NCI-H446 (cell line): ENCODE measurements at regions not wholly inside any gene's neighbourhood (a gene's known extent, or its start where the extent isn't known, plus 50 kb on each side); places are given as distances from the start of the nearest gene placed in this dataset.
"Not testable (repeated sequence)": the region's sequence is repeated elsewhere in the genome, so short reads cannot be mapped to it uniquely, and the experiment has no call there.

Source experiments
- DNase-seq, 2 experiments: peaks; one replicate each; lab custom pipeline; 2025; lab: John Stamatoyannopoulos, UW

DNA sequence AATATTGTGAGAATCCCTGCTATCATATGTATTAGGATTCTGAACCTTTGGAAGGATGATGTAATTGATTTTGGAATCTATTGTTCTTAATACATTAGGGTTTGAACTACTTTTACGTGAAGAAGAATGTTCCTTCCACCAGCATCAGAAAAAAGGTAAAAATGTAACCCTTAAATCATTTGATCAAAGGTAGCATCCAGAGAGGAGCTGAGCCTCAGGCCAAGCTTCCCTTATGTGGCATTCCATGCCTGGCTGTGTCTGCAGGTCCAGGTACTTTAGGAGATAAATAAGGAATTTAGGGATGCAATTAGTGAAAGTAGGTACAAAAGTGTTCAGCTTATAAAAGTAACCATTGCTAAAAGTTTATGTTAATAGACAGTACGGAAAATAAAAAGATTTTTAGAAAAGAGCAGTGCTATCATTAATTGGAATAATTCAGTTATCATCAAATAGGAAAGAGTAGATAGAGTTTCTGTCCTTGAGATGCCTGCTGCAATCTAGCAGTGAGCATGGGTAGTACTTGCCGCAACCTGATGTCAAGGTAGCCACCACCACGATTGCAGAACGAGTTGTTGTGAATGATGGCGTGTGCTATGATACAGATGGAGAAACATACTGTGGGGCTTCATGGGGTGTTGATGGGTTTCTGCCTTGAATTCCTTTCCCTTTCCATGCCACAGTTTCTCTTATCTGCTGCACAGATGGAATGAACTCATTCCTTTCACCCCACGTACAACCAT, 228.8 kb downstream of the GATA3 start:
- no peak for DNase-seq

DNA sequence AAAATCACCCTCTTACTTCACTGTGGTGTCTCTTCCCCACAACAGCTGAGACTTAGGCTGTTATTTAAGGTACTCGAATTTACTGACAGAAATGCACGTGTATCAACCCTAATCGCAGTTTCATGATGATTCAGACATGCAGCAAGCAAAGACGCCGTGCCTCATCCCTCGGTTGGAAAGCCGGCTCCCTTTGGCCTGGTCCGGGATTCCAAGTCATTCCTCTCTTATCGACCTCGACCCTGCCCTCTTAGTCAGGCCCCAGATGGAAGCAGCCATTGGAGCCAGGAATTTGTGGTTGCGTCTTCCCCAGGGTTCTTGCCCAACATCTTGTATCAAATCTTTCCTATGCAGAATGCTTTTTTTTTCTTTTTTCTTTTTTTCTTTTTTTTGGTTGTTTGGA, 229.5 kb downstream of the GATA3 start:
- no peak for DNase-seq

DNA sequence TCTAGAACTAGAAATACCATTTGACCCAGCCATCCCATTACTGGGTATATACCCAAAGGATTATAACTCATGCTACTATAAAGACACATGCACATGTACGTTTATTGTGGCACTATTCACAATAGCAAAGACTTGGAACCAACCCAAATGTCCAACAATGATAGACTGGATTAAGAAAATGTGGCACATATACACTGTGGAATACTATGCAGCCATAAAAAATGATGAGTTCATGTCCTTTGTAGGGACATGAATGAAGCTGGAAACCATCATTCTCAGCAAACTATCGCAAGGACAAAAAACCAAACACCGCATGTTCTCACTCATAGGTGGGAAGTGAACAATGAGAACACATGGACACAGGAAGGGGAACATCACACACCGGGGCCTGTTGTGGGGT, 231.5 kb downstream of the GATA3 start:
- not testable (repeated sequence) for DNase-seq

DNA sequence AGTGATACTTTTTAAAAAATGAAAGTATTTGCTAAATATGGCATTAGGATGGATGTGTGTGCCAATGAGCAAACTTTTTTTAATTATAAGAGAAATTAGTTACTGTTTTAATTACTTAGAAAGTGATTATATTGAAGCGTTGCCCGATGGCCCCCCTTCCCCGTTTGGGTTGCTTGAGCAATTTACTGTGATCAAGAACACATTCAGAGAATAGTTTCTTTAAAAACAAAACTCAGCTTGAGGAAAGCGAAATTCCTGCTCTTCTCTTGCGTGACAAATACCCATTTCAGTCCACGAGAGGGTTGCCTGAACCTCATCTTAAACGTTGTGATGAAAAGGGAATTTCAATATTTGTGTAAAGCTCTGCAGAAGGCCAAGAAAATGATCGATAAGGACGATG, 234.1 kb downstream of the GATA3 start:
- no peak for DNase-seq

DNA sequence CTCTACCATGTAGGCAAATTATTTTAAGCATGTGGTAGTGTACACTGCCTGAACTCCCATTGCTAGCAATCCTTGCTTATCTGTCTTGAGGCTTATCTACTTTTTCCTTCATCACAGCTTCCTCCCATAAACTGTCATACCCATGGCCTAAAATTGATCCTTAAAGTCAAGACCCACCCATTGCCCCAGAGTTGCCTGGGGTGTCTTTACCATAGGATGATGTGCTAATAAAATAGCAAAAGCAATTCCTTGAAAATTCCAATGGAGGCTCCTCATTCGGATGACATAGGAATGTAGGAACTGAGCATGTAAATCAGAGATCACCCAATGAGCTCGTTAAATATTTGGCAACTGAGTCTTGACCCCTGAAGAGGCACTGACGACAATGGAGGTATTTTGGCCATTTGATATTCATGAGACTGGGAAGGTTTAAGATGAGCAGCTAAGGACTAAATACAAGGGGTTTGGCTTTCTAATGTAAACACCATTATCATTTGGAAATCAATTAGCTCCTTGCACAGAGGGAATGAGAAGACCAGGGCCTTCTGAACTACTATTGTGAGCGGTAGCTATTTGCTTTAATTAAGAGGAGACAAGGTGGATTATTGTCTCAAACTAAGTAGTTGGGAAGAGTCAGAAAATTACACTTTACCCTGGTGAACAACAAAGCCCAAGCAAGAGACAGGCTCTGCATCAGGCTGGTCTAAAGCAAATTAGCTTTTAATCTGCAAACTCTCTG, 234.9 kb downstream of the GATA3 start:
- no peak for DNase-seq

DNA sequence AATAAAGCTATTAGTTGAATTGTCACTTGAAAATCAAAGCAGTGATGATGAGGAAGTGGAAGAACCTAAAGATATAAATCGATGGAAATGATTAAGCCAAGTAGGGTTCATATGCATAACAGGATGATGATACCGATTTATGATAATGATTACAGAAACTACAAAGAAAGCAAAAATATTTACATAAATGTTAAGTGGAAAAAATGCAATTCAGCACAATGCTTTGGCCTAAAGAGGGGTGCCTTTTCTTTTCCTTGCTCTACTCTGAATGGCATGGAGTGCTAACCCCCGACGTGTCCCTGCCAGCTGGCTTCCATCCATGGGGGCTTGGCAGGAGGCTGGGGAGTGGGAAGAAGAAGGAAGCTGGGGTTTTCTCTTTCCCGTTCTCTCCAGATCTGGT, 240.3 kb downstream of the GATA3 start:
- no peak for DNase-seq

DNA sequence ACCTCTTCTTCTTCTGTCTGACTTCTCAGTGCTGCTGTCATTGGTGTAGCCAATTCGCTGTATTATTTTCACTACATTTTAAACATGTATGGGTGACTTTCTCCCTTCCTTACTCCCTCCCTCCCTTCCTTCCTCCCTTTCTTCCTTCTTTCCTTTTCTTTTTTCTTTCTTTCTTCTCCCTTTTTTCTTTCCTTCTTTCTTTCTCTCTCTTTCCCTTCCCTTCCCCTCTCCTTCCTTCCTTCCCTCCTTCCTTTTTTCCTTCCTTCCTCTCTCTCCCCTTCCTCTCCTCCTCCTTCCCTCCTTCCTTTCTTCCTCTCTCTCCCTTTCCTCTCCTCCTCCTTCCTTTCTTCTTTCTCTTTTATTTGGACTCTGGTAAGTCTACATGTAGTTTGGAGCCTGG, 240.8 kb downstream of the GATA3 start:
- no peak for DNase-seq

DNA sequence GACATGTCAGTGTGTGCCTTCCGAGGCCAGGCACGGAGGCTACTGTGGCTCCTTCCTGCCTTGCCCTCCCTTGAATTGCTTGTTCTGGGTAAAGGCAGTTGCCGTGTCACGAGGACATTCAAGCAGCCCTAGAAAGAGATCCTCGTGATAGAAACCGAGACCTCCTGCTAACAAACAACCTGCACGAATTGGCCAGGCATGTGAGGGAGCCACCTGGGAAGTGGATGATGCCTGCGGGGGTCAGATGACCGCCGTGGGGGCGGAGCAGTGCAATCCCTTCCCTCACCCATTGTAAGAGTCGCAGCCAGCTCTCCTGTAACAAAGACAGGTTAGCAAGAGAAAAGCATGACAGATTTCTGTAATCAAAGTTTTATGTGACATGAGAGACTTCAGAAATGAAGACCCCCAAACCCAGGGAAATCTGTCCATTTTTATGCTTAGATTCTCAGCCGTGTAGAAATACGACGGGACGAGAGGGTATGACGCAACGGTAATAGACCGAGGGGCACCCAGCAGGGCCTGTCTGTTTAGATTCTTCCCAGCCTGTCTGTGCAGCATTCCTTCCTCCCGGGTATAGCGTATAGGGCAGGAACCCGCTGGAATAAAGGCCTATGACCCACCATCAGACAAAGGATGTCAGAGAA, 241.7 kb downstream of the GATA3 start:
- DNase-seq: no peak

DNA sequence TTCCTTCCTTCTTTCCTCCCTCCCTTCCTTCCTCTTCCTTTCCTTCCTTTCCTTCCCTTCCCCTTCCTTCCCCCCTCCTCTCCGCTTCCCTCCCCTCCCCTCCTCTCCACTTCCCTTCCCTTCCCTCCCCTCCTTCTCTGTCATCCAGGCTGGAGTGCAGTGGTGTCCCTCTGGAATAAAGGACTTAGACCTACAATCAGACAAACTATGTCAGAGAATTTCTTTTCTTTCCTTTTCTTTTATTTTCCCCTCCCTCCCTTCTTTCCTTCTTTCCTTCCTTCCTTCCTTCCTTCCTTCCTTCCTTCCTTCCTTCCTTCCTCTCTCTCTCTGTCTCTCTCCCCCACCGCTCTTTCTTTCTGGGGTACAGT, 242.2 kb downstream of the GATA3 start:
- no peak for DNase-seq

DNA sequence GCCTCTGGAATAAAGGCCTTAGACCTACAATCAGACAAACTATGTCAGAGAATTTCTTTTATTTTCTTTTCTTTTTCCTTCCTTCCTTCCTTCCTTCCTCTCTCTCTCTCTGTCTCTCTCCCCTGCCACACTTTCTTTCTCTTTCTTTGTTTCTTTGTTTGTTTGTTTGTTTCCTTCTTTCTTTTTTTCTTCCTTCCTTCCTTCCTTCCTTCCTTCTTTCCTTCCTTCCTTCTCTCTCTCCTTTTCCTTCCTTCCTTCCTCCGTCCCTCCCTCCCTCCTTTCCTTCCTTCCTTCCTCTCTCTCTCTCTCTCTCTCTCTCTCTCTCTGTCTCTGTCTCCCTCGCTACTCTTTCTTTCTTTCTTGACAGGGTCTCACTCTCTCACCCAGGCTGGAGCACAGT, 242.6 kb downstream of the GATA3 start:
- DNase-seq: no peak

DNA sequence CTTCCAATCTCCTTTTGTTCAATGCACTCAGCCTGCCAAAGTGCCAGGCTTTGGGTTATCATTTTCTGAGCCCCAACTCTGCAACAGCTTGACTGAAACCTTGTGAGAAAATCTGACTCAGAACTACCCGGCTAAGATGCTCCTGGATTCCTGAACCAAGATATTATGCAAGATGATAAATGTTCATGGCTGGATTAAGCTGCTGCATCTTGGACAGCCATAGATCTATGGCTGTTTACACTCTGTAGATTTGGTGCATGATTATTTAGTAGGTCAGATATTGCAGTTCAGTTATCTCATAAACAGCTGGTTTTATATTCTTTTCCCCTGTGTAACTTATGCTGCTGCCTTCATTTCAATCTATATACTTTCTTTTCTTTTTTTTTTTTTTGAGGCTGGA, 243.5 kb downstream of the GATA3 start:
- DNase-seq: no peak

DNA sequence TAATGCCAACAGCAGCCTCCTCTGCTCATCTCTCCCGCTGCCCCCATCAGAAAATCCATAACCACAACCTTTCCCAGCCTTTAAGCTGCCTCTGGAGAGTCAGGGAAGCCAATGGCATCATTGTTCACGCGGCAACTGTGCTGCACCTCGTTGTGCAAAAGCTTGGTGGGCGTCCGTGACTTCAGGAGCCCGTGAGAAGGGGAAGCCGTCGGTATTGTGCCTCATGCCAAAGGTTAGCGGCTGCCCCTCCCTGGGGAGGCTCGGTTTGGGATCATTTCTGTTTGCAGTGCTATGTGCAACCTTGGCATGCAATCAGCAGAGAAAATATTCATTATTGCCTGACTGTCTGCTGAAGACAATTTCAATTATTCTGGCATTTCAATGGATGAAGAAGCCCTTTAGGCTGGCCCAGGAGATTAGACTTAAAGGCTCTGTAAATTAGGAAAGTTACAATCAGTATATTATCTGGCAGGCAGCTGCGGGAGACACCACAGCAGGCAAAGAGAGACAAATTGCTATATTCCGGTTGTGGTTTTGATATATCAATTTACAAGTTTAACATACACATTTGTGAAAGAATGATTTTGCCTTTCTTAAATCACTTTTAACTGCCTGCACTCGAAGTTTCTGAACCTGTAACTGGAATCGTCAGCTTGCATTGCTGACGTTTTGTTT, 244.5 kb downstream of the GATA3 start:
- no peak for DNase-seq

DNA sequence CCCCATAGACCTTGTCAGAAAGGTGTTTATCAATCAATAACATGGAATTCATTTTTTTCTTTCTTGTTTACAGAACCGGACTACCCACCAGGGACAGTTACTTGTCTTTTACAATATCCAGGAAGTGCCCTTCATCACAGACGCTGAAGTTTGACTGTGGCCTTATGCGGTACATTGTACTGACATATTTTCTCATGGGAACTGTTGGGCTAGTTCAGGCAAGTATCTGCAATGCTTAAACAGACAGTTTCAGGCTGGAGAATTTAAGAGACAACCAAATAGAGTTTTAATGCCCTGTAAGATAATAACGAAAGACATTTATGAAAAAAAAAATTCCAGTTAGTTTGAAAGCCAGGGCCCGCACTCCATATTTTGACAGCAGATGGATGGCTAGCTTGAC, 246.4 kb downstream of the GATA3 start:
- DNase-seq: no peak

DNA sequence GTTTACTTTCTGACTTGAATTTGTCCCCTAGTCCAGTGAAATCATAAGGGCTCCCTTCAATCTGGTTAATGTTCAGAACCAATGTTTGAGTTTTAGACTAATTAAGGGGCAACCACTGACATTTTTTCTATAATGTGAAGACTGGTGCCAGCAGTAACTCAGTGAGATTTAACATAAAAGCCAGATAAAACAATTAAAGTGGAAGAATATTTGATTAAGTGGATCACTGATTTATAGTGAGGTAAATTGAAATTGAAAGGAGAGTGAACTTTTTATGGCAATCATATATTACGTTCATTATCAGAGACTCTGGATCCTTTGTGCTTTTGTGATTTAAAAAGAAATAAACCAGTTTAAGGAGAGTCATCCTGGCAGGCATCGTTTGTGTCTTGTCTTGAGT, 246.8 kb downstream of the GATA3 start:
- DNase-seq: no peak

DNA sequence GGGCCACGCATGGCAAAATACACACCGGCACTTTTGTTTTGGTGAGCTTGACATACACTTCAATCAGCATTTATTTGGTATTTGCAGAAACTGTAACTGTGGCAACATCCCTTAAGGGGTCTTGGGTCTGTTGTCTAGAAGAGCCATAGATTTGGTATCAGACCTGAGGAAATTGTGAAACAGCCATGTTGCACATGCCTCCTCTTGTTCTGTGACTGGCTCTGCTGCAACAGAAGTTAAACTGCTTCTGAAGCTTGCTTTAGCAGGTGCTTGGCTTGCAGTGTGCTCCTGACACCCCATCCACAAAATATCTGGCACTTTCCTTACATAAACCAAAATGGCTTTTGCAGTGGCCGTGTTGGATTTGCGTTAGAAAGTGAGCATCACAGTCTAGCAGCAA, 247.3 kb downstream of the GATA3 start:
- DNase-seq: no peak

DNA sequence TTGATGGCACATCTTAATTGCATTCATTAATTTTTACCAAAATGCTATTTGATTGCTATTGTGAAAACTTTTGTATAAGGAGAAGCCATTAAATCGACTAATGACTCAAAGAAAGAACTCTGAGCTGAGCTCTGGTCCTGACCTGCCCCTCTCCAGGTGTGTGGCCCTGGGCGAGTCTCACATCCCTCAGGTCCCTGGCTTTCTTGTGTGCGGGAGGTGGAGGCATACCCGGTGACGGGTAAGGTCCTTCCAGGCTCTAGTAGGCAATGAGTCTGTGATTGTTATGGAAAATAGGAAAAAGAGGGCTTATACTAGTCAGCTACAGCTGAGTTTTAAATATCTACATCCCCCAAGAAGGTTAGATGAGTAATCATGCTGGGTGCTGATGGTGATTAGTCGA, 248.1 kb downstream of the GATA3 start:
- DNase-seq: no peak

DNA sequence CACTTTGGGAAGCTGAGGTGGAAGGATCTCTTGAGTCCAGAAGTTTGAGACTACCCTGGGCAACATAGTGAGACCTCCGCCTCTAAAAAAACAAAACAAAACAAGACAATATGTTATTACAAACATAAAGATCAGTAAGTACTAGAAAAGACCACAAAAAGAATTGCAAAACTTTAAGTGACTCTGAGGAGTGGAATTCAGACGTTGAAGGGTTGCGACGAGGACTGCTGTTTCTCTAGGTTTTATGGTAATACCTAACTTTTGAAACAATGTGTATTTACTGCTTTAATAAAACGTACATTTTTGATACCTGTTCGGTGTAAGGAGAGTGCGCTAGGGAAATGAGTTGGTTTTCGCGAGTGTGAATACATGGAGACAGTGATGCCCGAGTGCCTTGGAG, 250.4 kb downstream of the GATA3 start:
- no peak for DNase-seq

DNA sequence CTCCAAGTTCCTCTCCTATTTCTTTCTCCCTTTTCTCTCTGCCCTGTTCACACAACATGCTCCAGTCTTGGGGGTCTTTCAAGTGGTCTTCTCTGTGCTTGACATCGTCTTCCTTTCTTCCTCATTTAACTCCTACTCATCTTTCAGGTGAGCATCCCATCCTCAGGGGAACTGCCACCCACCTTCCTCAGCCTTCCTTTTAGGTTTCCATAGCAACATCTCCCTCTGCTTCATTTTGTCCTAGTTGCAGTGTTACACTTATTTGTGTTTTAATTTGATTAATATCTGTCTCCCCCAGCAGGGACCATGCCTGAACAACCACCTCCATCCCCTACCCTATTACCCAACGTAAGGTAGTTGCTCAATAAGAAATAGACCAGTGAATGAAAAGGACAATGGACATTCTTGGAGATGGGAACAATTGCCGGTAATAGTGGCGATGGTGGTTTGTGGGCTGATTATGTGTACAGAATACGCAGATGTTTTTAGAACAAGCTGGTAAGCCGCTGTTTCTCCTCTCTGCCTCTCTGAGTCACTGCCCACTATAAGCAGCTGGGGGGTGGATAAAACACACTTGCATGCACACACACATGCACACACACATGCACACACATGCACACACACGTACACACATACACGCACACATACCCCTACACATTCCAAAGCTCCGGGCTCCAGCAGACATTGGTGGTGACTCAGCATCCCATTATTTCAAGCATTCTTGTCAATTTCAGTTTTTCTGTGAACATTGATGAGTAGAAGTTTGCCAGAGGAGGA, 251.6 kb downstream of the GATA3 start:
- no peak for DNase-seq

DNA sequence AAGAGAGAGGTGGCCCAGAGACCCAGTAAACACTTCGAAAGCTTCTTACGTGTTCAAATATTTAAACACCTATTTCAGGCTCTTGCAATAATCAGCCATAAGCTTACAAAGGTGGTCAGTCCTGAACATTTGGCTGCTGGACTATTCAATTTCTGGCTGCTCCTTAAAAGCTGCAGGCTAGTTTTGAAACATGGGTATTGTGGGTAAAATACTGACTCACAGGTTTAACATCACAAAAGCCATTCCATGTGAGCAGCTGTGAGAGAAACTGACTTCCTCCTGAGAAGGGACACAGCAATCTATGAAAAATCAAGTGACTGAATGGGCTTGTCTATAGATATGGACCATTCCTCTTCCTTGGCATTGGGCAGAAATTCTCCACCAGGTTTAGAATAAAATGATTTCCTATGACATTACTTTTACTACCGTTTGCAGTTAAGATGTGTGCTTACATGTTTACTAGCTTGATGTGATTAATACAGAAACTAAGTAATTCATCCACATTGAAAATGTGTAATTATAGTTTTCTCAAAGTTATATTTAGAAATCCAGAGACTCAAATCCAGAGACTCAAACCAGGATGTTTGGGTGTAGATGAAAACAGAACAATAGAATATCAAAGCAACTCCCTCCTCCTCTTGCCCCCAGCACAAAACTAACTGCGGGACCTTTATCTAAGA, 252.3 kb downstream of the GATA3 start:
- DNase-seq: no peak

DNA sequence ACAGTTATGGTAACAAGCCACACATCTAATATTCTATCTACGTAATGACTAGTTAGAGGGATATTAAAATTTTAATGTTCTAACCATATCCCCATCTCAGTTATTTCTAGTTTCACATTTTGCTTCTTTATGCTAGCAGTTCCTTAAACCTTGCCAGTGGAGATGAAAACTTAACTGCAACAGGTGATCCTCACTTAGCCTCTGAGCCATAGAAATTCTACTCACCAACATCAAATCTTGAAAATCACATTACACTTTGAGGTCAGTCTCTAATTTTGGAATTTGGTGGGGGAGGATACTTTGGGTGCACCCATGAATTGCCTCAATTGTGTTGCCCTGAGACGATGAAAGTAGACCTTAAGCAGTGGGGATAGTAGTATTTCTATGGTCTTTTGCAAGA, 256.4 kb downstream of the GATA3 start:
- no peak for DNase-seq

DNA sequence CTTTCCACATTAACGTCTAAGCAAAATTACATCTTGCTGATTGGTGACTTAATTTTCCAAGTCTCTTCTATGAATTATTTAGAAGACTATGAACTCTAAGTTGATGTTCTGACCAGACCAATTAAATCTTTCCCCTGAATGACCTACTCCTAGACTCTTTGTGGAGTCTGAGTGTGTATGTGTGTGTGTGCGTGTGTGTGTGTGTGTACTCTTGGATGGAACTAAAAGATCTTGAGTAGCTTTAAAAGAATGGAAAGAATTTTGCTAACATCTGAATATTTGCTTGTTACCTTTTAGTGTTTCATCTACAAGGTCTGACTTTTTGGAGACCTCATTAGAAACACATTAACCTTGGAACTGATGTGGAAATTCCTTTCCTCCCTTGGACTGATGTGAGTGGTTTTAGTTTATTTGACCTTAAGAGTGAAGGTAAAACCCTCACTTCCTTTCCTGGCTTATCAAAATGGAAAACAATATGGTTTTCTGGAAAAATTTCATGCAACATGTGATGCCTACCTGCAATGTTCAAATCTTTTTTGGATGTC, 257.1 kb downstream of the GATA3 start:
- no peak for DNase-seq
